Right lobe of liver (tissue), 4 donors: ENCODE measurements at regions not wholly inside any gene's neighbourhood (a gene's known extent, or its start where the extent isn't known, plus 50 kb on each side); places are given as distances from the start of the nearest gene placed in this dataset.

ENCODE experiments used
- CTCF ChIP-seq, 4 donors: fragments of 200-600 bp in 3 of 4; fragments of 450-650 bp in 1 of 4; IDR thresholded peaks; one replicate each; pipeline versions ENCODE4 v1.5.1 to v1.8.0; 2016 to 2022; ENCODE audit warnings: antibody characterized with exemption in 4 of 4, mild to moderate bottlenecking in 2 of 4
- POLR2A ChIP-seq: fragments of 450-650 bp; IDR thresholded peaks from one replicate; pipeline ENCODE4 v1.6.1; 2017; ENCODE audit warnings: antibody characterized with exemption, mild to moderate bottlenecking
- donor health status: DM: no; HTN: no; CAD: no.
- donor health status: DM: no; HTN: no; CAD: no.
- donor health status: DM: no; HTN: yes; CAD: no.

DNA sequence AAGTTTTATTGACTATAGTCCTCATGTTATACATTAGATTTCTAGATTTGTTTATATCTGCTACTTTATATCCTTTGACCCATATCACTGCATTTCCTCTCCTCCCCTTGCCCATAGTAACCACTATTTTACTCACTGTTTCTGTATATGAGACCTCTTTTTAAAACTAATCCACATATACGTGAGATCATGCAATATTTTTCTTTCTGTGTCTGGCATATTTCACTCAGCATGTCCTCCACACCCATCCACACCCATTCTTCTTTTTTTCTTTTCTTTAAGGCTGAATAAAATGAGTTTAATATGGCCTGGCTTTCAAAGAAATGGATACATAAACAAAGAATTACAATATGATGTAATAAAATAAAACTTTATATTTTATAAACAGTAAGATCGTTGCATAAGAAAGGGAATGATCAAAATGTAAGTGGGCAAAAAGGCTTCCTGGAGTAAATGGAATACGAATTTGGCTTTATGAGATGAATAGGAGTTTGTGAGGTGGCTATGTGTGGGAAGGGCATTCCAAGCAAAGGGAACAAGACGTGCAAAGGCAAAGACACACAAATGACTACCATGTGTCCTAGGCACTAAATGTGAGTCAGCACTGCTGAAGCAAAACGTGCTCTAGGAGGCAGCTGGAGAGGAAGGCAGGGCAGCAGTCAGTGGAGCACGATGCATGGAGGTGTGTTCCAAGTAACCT, 53.2 kb upstream of the HIF1A start:
- no peak for TF ChIP-seq POLR2A
- TF ChIP-seq CTCF (IDR thresholded peaks at IDR 0.05) = no peak
